ENCODE measurements at regions not wholly inside any gene's neighbourhood (a gene's known extent, or its start where the extent isn't known, plus 50 kb on each side); places are given as distances from the start of the nearest gene placed in this dataset.

GRCh38 chr6:100188754-100189153, 194.7 kb upstream of the MCHR2 start:
- Histone ChIP-seq H4K20me1 (ENCODE audit: insufficient read depth) (no peaks in the 10 kb centered on the region), H2AFZ (no peak overlapping the region), H3K9me2 (ENCODE audit: insufficient read depth) (no peaks in the 10 kb centered on the region), H3K27me3 (ENCODE audit: insufficient read depth, low read depth) (no peaks in the 10 kb centered on the region), H3K79me2 (ENCODE audit: low read depth) (no peaks in the 10 kb centered on the region), H3K4me1 (replicated peaks; ENCODE audit: insufficient read depth) (no peaks in the 10 kb centered on the region), H3K36me3 (ENCODE audit: low read depth) (no peaks in the 10 kb centered on the region), H3K9me3 (ENCODE audit: insufficient read depth, low read depth) (no peaks in the 10 kb centered on the region), H3K4me2 (no peak overlapping the region), H3F3A (ENCODE audit: insufficient read depth, low read depth) (no peaks in the 10 kb centered on the region), H3K27ac (no peak overlapping the region), H3K4me3 (no peak overlapping the region)
- DNase-seq: no peak
- no TSS peak for BruUV-seq (replicated peaks)
- ChIA-PET POLR2A (ENCODE audit: unreplicated experiment) (no interaction called here), CTCF (no interaction called here)
- intact Hi-C loops (cut with micrococcal nuclease; ENCODE audit: unreplicated experiment): no loop called here
- TF ChIP-seq CTCF (conservative IDR thresholded peaks at IDR 0.05) (no peak), EZH2 (IDR thresholded peaks at IDR 0.05; ENCODE audit: low read depth) (no peak)

GRCh38 chr6:100186552-100186951, 192.5 kb upstream of the MCHR2 start:
- Histone ChIP-seq H2AFZ (no peak overlapping the region), H3K27ac (no peak overlapping the region), H3K9me2 (ENCODE audit: insufficient read depth) (no peaks in the 10 kb centered on the region), H4K20me1 (ENCODE audit: insufficient read depth) (no peaks in the 10 kb centered on the region), H3K4me1 (replicated peaks; ENCODE audit: insufficient read depth) (no peaks in the 10 kb centered on the region), H3K27me3 (ENCODE audit: insufficient read depth, low read depth) (no peaks in the 10 kb centered on the region), H3K4me3 (no peak overlapping the region), H3K9me3 (ENCODE audit: insufficient read depth, low read depth) (no peaks in the 10 kb centered on the region), H3K79me2 (ENCODE audit: low read depth) (no peaks in the 10 kb centered on the region), H3F3A (ENCODE audit: insufficient read depth, low read depth) (no peaks in the 10 kb centered on the region), H3K36me3 (ENCODE audit: low read depth) (no peaks in the 10 kb centered on the region), H3K4me2 (no peak overlapping the region)
- DNase-seq: no peak
- no peak for TF ChIP-seq EZH2 (IDR thresholded peaks at IDR 0.05; ENCODE audit: low read depth)
- TF ChIP-seq CTCF (conservative IDR thresholded peaks at IDR 0.05): no peak
- ChIA-PET CTCF (interaction anchor here (0.6 kb wide), 1 partner anchor 292 kb away, joined by 7 read pairs; no protein-coding TSS in a partner anchor), POLR2A (ENCODE audit: unreplicated experiment) (no interaction called here)
- intact Hi-C loops (cut with micrococcal nuclease; ENCODE audit: unreplicated experiment): no loop called here
- no TSS peak for BruUV-seq (replicated peaks)

GRCh38 chr6:100185615-100186014, 191.6 kb upstream of the MCHR2 start:
- Histone ChIP-seq H3K27ac (no peak overlapping the region), H3K36me3 (ENCODE audit: low read depth) (no peaks in the 10 kb centered on the region), H3K4me1 (replicated peaks; ENCODE audit: insufficient read depth) (no peaks in the 10 kb centered on the region), H3F3A (ENCODE audit: insufficient read depth, low read depth) (no peaks in the 10 kb centered on the region), H4K20me1 (ENCODE audit: insufficient read depth) (no peaks in the 10 kb centered on the region), H3K4me3 (no peak overlapping the region), H2AFZ (no peak overlapping the region), H3K9me2 (ENCODE audit: insufficient read depth) (no peaks in the 10 kb centered on the region), H3K79me2 (ENCODE audit: low read depth) (no peaks in the 10 kb centered on the region), H3K4me2 (no peak overlapping the region), H3K9me3 (ENCODE audit: insufficient read depth, low read depth) (no peaks in the 10 kb centered on the region), H3K27me3 (ENCODE audit: insufficient read depth, low read depth) (no peaks in the 10 kb centered on the region)
- no TSS peak for BruUV-seq (replicated peaks)
- TF ChIP-seq EZH2 (IDR thresholded peaks at IDR 0.05; ENCODE audit: low read depth): no peak
- no peak for TF ChIP-seq CTCF (conservative IDR thresholded peaks at IDR 0.05)
- no peak for DNase-seq
- intact Hi-C loops (cut with micrococcal nuclease; ENCODE audit: unreplicated experiment): no loop called here
- POLR2A ChIA-PET (ENCODE audit: unreplicated experiment): no interaction called here
- CTCF ChIA-PET: interaction anchor here (0.6 kb wide), 1 partner anchor 19 kb away, joined by 16 read pairs; no protein-coding TSS in a partner anchor
